GM23338 (cell line): ENCODE measurements at regions not wholly inside any gene's neighbourhood (a gene's known extent, or its start where the extent isn't known, plus 50 kb on each side); places are given as distances from the start of the nearest gene placed in this dataset.

Experiments used
- CTCF ChIP-seq, 2 experiments: fragments of 200-600 bp in 1 of 2; sonication (generic) in 1 of 2; conservative IDR thresholded peaks; 2 replicates each; pipeline versions ENCODE4 v1.5.1 to v1.6.1; 2016 to 2017; ENCODE audit warnings: antibody characterized with exemption in 2 of 2, low read depth in 2 of 2, mild to moderate bottlenecking in 2 of 2, moderate library complexity in 1 of 2
- EZH2 ChIP-seq: fragments of 200-600 bp; sonication (generic); IDR thresholded peaks from one replicate; pipeline ENCODE4 v1.8.0; 2017; ENCODE audit warnings: antibody characterized with exemption, mild to moderate bottlenecking, low read depth; ENCODE audit not compliant: unreplicated experiment
- POLR2AphosphoS5 ChIP-seq: IDR thresholded peaks from 2 replicates; pipeline ENCODE4 v1.6.1; 2016; ENCODE audit warnings: antibody characterized with exemption, low read depth
- ZNF331 ChIP-seq: fragments of 250-450 bp; sonication (Bioruptor Pico); IDR thresholded peaks from 2 replicates; pipeline ENCODE4 v1.5.0; 2020; ENCODE audit warnings: low read depth, mild to moderate bottlenecking, moderate library complexity
- TF ChIP-seq, protein P1 (sequence below): IDR thresholded peaks from one replicate; pipeline ENCODE4 v1.6.1; 2018; ENCODE audit warnings: antibody characterized with exemption; ENCODE audit not compliant: unreplicated experiment

GRCh38 chr14:95981965-95982364 is 57.2 kb upstream of the C14orf132 start:
- TF ChIP-seq CTCF (conservative IDR thresholded peaks at IDR 0.05; ENCODE audit: low read depth in 2 of 2) (no peak), POLR2AphosphoS5 (no peak), EZH2 (no peak), ZNF331 (CRISPR knock-in tag) (no peak)
- TF ChIP-seq, protein P1, sequence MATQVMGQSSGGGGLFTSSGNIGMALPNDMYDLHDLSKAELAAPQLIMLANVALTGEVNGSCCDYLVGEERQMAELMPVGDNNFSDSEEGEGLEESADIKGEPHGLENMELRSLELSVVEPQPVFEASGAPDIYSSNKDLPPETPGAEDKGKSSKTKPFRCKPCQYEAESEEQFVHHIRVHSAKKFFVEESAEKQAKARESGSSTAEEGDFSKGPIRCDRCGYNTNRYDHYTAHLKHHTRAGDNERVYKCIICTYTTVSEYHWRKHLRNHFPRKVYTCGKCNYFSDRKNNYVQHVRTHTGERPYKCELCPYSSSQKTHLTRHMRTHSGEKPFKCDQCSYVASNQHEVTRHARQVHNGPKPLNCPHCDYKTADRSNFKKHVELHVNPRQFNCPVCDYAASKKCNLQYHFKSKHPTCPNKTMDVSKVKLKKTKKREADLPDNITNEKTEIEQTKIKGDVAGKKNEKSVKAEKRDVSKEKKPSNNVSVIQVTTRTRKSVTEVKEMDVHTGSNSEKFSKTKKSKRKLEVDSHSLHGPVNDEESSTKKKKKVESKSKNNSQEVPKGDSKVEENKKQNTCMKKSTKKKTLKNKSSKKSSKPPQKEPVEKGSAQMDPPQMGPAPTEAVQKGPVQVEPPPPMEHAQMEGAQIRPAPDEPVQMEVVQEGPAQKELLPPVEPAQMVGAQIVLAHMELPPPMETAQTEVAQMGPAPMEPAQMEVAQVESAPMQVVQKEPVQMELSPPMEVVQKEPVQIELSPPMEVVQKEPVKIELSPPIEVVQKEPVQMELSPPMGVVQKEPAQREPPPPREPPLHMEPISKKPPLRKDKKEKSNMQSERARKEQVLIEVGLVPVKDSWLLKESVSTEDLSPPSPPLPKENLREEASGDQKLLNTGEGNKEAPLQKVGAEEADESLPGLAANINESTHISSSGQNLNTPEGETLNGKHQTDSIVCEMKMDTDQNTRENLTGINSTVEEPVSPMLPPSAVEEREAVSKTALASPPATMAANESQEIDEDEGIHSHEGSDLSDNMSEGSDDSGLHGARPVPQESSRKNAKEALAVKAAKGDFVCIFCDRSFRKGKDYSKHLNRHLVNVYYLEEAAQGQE, result no peak
